M059J (cell line): ENCODE measurements at regions not wholly inside any gene's neighbourhood (a gene's known extent, or its start where the extent isn't known, plus 50 kb on each side); places are given as distances from the start of the nearest gene placed in this dataset.
"Not testable (repeated sequence)": the region's sequence is repeated elsewhere in the genome, so short reads cannot be mapped to it uniquely, and the experiment has no call there.

Source experiments
- DNase-seq: peaks from one replicate; pipeline ENCODE4 v3.0.0-alpha.2; 2012; ENCODE audit warnings: low read depth

DNA sequence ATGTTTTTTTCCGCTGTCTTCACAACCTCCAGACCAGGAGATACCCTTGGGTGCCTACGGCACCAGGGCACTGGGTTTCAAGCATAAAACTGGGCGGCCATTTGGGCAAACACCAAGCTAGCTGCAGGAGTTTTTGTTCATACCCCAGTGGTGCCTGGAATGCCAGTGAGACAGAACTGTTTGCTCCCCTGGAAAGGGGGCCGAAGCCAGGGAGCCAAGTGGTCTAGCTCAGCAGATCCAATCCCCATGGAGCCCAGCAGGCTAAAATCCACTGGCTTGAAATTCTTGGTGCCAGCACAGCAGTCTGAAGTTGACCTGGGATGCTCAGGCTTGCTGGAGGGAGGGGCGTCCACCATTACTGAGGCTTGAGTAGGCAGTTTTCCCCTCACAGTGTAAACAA lies 265.3 kb upstream of the ZEB2 start:
- DNase-seq = no peak

DNA sequence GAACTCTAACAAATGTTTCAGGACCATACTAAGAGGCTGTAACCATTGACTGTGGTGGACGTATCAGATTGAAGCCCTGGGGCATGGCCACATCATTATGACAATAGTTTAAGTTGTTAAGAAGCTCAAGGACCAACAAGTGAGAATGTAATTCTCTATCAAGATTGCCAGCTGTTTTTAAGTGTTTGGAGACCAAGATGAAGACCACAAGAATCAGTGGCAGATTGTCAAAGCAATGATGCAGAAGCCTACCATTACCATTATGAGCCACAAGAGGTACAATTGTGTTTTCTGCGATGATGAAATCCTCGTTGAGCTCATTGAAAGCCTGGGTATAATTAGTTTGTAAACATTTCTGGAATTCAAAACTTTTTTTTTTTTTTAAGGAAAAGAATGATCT lies 261.1 kb upstream of the ZEB2 start:
- DNase-seq = peak; percentile 49

DNA sequence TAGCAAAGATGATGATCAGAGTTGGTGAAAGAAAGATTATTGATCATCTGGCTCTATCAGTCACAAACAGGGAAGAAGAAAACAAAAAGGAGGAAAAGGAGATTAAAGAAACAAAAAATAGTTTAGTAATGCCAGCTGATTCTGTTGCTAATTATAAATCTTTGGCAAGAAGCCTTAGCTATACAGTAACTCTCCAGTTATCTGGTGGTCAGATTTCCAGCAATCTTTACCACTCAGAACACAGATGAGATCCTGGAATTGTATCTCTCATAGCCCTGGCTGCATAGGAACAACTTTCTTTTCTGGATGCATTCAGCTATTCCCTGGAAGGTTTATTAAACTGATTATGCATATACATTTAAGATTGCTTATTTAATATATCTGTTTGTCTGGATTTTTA lies 256.8 kb upstream of the ZEB2 start:
- DNase-seq = no peak

DNA sequence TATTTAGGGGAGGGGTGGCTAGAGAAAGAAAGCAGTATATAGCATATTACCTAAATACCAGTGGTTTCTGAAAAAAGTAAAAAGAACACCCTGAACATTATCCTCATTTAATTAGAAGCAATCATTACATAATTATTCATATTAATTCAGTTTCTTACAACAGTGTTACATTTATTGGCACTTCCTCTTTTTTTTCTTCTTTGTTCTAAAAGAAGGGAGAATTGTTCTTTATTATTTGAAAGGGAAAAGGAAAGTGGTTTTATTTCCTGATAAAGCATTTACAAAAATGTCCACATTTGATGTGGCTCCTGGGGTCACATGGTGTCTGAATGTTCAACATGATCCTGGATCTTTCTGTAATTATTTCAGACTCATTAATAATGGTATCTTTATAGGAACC lies 254.9 kb upstream of the ZEB2 start:
- DNase-seq = no peak

DNA sequence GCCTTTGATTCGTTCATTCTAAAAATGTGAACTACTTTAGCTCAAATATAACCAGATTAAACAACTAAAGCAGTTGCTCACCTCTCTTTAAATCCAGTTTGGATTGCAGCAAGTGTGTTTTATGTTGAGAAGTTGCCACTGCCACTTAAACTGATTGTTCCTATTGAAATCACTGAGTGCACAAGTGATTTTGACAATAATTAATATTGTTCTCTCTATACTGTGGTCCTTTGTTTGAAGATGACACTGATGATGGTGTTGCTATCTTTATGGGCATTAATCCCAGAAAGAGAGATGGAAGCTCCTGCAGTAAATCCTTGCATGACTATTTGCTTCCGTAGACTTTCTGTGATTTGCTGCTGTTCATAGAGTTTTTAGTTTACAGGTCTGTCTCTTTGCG lies 251.4 kb upstream of the ZEB2 start:
- no peak for DNase-seq

DNA sequence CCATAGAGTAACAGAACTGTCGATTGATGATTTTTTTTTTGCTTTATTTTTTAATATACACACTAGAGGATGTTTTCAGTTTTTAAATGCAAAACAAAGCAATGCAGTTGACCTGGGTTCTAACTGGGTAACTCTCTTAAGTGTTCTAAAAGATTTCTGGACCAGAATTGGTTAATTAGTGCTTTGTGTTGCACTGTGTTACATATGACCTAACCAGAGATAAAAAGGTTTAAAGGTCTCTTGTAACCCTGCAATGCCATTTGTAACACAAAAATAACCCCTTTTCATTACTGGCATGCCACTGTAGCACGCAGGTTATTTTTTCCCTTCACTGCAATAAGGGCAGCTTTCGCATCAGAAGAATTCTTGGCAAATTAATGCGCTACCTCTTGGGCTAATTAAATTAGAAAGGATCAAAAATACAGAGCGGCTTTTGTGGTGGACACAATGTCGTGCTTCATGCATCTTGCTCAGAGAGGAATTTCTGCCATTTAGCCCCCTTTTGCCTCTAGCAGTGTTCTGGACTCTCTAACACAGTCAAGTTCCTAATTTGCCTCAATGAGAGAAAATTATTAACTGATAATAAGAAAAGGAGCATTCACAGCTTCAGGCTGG lies 250.8 kb upstream of the ZEB2 start:
- no peak for DNase-seq

DNA sequence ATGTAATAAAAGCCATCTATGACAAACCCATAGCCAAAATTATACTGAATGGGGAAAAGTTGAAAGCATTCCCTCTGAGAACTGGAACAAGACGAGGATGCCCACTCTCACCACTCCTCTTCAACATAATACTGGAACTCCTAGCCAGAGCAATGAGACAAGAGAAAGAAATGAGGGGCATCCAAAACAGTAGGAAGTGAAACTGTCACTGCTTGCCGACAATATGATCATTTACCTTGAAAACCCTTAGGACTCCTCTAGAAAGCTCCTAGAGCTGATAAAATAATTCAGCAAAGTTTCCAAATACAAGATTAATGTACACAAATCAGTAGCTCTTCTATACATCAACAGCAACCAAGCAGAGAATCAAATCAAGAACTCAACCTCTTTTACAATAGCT lies 241.0 kb upstream of the ZEB2 start:
- not testable (repeated sequence) for DNase-seq

DNA sequence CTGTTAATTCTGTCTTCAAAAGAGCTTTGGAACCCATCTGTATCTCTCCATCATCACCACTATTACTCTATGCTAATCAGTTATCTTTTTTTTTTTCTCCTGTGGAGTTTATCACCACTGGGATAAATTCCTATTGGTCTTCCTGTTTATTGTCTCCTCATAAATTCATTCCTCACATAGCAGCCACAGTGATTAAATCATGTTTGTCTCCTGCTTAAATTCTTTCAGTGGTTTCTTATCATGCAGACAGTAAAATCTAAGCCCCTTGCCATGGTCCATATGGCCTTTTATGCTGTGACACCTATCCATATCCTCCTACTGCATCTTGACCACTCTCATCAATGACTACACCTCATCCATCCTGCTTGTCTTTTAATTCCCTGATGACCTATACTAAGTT lies 239.8 kb upstream of the ZEB2 start:
- peak; percentile 19 for DNase-seq

DNA sequence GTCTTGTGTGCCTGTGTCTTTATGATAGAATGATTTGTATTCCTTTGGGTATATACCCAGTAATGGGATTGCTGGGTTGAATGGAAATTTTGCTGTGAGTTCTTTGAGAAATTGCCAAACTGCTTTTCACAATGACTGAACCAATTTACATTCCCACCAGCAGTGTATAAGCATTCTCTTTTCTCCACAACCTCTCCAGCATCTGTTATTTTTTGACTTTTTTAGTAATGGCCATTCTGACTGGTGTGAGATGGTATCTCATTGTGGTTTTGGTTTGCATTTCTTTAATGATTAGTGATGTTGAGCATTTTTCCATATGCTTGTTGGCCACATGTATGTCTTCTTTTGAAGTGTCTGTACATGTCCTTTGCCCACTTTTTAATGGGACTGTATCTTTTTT lies 238.3 kb upstream of the ZEB2 start:
- not testable (repeated sequence) for DNase-seq

DNA sequence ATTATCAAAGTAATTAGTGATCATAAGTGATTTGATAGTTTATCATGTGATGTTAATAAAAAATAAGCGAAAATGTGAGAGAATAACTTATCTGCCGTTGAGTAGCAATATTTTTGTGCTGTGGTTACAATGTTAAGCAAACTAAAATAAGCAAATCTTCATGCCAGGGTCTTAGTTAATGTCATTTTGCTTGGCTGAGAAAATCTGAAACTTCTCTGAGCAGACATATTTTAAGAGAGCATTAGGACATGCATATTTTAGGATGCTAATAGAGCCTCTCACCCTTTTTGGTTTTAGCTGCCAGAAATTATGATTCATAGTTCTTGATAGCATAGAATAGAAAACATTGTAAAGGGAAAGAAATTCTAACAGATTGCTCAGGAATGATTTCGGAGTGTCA lies 233.5 kb upstream of the ZEB2 start:
- no peak for DNase-seq

DNA sequence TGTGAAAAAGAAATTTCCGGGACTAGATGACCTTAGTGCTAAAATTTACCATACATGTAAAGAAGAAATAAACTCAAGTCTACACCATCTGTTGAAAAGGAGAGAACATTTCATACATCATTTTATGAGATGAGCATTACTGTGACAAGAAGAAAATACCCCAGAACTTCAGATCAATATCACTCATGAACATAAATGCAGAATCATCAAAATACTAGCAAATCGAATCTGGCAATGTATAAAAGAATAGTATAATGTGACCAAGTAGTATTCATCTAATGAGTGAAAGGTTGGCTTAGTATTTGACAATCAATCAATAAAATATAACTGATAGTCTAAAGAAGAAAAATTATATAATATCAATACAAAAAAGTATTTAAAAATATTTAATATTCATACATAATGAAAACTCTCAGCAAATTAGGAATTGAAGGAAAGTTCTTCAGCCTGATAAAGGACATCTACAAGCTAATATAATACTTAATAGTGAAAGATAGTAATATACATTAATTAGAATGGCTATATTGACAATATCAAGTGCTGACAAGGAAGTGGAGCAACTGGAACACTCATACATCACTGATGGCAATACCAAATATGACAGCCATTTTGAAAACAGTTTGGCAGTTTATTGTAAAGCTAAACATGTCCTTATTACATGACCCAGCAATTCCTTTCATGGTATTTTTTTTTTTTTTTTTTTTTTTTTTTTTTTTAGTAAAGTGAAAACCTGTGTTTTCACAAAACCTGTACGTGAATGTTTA lies 231.4 kb upstream of the ZEB2 start:
- no peak for DNase-seq

DNA sequence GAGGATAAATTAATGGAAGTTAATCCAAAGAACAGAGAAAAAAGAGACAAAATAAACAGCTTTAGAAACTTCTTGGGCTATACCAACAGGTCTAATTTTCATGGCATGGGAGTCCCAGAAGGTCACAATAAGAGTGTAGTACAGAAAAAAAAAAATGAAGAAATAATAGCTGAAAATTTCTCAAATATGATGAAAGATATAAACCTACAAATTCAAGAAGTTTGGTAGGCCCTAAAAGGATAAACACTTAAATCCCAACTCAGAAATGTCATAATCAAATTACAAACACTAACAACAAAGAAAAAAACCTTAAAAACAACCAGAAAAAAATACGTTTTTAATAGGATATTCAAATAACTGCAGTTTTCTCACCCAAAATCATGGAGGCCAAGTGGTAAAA lies 229.3 kb upstream of the ZEB2 start:
- no peak for DNase-seq

DNA sequence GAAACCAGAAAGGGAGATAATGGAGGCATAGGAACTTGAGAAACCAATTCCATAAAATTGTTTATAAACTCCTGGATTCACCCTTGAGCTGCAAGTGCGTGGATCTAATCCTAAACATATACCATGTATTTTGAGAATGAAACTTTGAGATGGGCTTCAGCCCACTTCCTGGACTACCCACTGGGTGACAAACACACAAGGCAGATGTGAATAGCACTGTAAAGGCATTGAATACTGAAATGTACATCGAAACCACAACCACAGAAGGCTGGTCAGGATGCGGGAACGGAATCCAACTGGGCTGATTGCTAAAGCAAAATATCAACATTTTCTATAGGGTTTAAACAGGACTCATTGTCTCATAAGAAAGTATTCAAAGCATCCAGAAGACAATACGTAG lies 228.5 kb upstream of the ZEB2 start:
- DNase-seq = no peak

DNA sequence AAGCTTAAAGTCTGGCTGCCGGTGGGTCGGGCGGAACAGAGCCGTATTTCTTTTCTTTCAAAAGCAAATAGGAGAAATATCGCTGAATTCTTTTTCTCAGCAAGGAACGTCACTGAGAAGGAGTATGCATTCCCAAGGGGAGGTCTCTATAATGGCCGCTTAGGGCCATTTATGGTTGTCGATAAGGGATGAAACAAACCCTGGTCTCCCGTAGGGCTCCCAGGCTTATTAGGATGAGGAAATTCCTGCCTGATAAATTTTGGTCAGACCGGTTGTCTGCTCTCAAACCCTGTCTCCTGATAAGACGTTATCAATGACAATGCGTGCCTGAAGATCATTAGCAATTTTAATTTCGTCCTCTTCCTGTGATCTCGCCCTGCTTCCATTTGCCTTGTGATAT lies 227.7 kb upstream of the ZEB2 start:
- DNase-seq = no peak

DNA sequence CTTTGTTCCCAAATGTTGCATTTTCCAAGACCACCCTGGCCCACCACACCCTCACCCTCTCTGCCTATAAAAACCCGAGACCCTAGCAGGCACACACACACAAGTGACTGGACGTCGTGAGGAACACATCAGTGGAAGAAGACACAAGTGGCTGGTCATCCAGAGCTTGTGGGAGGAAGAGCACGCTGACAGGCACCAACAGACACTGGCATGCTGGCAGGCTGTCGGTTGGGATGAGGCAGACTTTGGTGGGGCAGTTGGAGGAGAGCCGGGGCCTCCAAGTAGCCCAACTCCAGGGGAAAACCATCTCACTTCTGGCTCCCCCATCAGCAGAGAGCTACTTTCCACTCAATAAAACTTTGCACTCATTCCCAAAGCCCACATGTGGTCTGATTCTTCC lies 225.5 kb upstream of the ZEB2 start:
- no peak for DNase-seq

DNA sequence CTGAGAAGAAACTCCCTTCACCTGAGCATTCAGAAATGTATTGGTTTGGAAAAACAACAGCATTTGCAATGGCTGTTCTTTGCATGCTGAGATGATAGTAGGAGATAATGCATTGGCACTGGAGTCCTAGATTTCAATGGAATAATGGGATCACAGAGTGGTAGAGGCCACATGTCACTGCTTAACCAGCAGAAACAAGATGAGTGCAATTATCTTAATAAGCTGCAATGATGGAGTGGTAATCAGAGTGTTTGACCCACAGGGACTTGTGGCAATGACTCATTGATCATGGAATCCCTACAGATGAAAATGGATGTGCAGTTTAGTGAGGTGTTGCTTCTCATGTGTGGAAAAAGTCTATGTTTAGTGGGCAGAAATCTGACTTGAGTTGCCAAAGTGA lies 218.8 kb upstream of the ZEB2 start:
- DNase-seq = no peak

DNA sequence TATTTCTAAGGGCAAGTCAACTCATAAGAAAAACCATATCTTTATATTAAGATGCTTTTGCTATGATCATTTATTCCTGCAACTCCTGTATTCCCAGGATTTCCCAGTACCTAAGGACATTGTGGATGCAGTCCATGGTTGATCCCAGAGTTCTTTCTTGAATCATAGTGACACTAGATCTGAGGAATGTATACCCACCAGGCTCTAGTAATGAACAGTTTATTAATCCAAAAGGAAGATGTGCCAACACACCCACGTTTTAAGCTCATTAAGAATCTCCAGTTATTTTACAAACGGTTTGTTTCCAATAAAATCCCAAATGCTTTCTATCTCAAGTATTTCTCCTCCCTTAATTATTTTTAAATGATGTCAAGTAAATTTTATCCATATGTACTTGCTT lies 210.8 kb upstream of the ZEB2 start:
- DNase-seq = no peak

DNA sequence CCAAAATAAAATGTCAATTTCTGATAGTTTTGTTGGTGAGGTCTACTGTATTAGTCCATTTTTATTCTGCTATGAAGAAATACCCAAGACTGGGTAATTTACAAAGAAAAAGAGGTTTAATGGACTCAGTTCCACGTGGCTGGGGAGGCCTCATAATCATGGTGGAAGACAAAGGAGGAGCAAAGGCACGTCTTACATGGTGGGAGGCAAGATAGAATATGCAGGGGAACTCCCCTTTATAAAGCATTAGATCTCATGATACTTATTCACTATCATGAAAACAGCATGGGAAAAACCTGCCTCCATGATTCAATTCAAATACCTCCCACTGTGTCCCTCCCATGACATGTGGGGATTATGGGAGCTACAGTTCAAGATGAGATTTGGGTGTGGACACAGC lies 204.5 kb upstream of the ZEB2 start:
- not testable (repeated sequence) for DNase-seq

DNA sequence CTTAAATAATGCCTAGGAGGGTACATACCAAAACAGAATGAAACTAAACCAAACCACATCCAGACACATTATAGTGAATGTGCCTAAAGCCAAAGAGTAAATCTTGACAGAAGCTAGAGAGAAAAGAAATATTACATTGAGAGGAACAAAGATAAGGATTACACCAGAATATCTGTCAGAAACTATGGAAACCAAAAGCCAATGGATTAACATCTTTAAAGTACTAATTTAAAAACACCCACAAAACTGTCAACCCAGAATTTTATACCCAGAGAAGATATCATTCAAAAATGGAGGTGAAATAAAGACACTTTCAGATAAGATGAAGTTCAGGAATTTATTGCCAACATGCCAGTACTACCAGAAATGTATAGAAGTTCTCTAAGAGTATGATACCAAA lies 198.5 kb upstream of the ZEB2 start:
- DNase-seq = no peak

DNA sequence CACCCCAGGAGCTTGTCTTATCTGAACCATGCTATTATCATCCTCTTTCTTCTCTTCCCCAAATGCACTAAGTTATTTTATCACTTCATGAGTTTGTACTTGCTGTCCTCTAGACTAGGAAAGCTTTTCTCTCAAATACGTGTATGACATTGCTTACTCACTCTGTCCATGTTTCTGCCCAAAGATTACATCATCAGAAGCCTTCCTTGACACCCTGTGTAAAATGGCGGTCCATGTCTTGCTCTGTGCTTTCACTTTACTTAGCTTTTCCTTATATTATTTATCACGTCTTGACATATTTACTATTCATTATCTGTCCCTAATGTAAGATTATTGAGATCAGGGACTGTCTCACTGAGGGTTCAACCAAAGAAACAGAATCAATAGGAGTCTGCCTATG lies 196.1 kb upstream of the ZEB2 start:
- DNase-seq = no peak

DNA sequence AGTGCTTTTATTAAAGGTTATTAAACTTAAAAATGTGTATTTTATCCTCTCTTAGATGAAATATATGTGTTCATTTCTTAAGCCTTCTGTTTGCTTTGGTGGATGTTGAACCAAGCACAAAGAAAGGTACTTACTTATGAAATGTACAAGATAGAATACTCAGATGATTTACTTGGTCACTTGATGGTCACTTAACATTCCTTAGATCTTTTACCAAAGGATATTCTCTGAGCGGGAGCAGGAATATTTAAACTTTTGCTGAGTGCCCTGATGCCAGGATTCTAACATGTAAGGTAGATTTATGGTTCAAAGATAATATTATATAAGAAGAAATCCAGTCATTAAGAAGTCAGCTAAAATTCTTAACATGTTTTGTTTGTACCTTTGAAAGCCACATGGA lies 193.5 kb upstream of the ZEB2 start:
- no peak for DNase-seq

DNA sequence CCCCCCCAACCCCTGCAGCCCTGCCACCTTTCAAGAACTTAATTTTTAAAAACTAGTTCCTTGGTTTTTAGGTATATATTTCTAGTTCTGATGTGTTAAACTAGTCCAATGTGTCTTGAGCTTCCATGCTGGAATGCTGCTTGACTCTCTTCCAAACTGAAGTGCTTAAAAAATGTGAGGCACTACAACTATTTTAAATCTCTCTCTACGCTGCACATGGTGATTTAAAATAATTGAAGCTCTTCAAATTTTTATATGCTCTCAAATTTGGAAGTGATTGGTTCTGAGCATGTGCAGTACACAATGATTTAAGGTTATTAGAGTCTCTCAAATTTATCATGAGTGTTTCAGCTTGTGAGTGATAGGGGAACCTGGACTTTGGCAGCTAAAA lies 192.6 kb upstream of the ZEB2 start:
- DNase-seq = no peak

DNA sequence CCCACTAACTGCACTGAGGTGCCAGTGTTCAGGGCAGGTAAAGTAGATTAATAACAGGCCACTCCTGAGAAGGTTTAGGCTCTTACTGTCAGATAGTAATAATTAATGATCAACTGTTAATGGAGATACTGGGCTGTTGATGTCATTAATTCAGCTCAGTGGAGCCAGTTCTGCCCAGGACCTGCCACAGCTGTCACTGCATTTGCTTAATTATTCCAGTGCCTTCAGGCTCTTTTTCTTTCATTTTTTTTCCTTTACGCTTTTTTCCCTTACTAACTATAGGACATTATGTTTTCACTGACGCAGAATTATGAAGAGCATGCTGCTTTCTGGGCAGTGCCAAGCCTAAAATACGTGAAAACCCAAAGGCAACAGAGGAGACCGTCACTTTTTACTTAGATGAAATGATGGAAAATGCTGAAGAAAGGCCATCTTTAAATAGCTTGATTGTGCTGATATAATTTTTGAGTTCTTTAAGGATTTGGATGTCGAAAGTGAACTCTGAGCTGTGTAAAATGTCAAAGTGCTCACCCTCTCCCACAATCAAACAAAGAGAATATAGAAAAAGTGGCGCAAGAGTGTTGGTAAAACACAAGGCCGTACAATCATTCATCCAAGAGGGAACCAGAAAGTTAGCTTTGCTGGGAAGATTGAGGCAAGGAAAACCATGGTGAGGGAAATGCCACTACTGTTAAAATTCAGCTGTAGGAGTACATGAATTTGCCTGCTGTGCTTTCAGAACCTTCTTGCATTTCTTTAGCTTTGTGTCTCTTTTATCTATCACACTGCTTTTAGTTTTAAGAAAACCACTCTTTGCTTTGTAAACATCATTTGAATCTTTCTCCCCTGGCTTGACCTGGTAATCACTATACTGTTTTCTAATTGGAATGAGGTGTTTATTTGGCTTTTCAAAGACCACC lies 192.0 kb upstream of the ZEB2 start:
- no peak for DNase-seq
